KBM-7 (cell line): ENCODE measurements at regions not wholly inside any gene's neighbourhood (a gene's known extent, or its start where the extent isn't known, plus 50 kb on each side); places are given as distances from the start of the nearest gene placed in this dataset.
A peak's percentile ranks its signal among the peaks of the same experiment; 100 is the strongest.

Experiments
- DNase-seq: peaks from one replicate; pipeline ENCODE4 v3.0.0-alpha.2; 2015
- in situ Hi-C: fragments of 300-500 bp; cut with MboI; formaldehyde crosslinking; loops from 2 replicates; pipeline ENCODE4 v1.14.3; 2020; ENCODE audit warnings: low sequenced_read_pairs, low pct_unique_long_range_greater_than_20kb, mixed read lengths

- peak; percentile 80 for DNase-seq
Observed at GRCh38 chr11:76721755-76722677, 51.5 kb upstream of the LRRC32 start.

GRCh38 chr11:76723142-76723541 lies 52.6 kb upstream of the LRRC32 start:
- in situ Hi-C loops: no loop called here
- no peak for DNase-seq

More at GRCh38 chr11:76721755-76722677, 51.5 kb upstream of the LRRC32 start:
- in situ Hi-C loops: no loop called here

DNA sequence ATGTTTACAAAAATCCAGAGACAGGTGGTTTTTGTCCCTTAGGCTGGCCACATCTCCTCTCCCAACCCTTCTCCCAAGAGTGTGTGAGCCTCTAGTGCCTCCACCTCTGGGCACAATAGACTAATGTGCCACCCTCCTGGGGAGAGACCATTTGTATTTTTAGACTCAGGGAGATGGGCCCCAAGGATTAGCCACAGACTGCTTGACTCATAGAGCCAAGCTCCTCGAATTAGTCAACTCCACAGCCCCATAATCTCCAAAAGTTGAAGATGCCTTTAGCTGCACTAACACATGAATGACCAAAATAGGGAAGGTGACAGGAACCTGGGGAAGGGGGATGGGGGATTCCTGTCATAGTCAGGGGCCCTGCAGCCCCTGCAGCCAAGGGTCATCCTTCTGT lies 53.0 kb upstream of the LRRC32 start:
- no peak for DNase-seq
- in situ Hi-C loops: no loop called here

- in situ Hi-C loops: no loop called here
- peak; percentile 37 for DNase-seq
Observed at GRCh38 chr11:76724171-76724768, 53.7 kb upstream of the LRRC32 start.

DNA sequence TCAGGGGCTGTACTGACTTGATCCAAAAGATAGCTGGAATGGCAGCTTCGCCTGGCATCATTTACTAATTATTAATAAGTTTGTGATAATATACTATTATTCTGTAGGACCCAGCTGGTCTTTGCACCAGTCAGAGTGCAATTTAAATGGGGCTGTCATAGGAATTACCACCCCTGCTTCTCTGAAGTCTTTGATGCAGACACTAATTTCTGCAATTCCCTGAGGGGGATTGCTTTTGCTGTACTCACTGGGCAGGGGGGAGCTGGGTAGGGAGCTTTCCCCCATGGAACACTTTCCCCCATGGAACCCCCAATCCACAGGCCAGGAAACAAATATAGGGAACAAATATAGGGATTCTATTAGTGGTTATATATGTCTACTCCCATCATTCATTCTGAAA lies 54.9 kb upstream of the TSKU start:
- no peak for DNase-seq
- in situ Hi-C loops: no loop called here

DNA sequence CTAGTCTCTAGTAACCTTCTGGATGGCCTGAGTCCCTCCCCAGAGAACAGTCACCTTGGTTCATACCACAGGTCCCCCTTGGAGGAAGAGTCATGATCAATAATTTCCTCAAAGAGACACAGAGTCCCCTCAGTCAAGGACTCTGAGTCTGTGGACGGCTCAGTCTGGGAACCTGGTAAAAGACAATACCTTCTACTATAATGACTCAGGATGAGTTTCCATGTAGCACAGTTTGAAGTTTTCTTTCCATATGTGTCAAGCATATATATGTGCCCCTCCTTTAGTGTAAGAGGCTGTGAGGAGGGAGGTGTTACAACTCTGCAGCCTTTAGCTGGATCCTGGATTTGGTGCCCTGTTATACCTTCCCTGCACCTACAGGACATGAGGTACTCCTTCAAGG lies 54.4 kb upstream of the TSKU start:
- in situ Hi-C loops: no loop called here
- no peak for DNase-seq

GRCh38 chr11:76729214-76729613 lies 53.9 kb upstream of the TSKU start:
- in situ Hi-C loops: no loop called here
- DNase-seq: no peak

DNA sequence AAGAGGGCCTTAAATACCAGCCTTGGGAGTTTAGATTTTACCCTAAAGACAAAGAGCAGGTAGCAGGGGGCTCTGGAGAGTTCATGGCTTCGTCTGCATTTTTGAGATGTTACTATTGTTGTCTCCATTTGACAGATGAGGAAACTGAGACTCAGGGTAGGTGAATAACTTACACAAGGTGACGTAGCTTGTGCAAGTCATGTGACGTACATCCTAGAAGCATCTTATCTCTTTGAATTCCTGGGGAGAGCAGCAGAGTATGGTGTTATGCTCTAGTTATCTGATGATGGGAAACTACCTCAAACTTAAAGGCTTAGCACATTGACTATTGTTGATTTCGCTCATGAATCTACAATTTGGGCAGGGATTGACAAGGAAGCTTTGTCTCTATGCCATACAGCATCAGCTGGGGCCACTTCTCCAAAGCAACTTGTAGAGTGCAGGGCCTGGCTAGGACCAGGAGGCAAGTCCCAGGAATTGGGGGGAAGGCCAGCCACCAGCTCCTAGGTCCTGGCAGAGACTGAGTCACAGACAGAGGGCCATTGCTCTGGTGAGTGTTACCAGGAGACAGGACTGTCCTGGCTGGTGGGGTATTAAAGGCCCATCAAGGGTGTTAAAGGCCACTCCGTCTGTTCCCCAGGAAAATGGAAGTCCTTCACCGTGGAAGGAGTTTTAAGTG lies 52.1 kb upstream of the TSKU start:
- in situ Hi-C loops: no loop called here
- no peak for DNase-seq

GRCh38 chr11:76732643-76733042 lies 50.5 kb upstream of the TSKU start:
- in situ Hi-C loops: no loop called here
- DNase-seq: no peak
